ENCODE measurements at regions not wholly inside any gene's neighbourhood (a gene's known extent, or its start where the extent isn't known, plus 50 kb on each side); places are given as distances from the start of the nearest gene placed in this dataset.

GRCh38 chr13:86368924-86369323 lies 569.7 kb upstream of the SLITRK6 start:
- no peaks in the 10 kb centered on the region for H3K36me3 ChIP-seq (replicated peaks; ENCODE audit: insufficient read depth, low read length)
- H3K9ac ChIP-seq (ENCODE audit: low read length), result no peak overlapping the region
- no peaks in the 10 kb centered on the region for H3F3A ChIP-seq (ENCODE audit: insufficient read depth, low read length)
- no peak overlapping the region for H3K4me2 ChIP-seq (ENCODE audit: low read depth, low read length)
- no peak overlapping the region for H2AFZ ChIP-seq (ENCODE audit: low read length)
- H3K4me3 ChIP-seq (ENCODE audit: low read length), result no peak overlapping the region
- H3K27ac ChIP-seq (ENCODE audit: low read length), result no peak overlapping the region
- H3K9me3 ChIP-seq (replicated peaks; ENCODE audit: insufficient read depth, low read length), result no peaks in the 10 kb centered on the region
- no peaks in the 10 kb centered on the region for H3K79me2 ChIP-seq (ENCODE audit: low read length)
- DNase-seq, result no peak
- no peak for TF ChIP-seq CTCF (IDR thresholded peaks at IDR 0.05; ENCODE audit: low read length)
- TF ChIP-seq EZH2phosphoT487 (IDR thresholded peaks at IDR 0.05; ENCODE audit: low read length), result no peak
- TF ChIP-seq EZH2 (optimal IDR thresholded peaks at IDR 0.05; ENCODE audit: low read depth, low read length), result no peak
- no peaks in the 10 kb centered on the region for H4K20me1 ChIP-seq (ENCODE audit: insufficient read depth, low read length)
- no peaks in the 10 kb centered on the region for H3K9me2 ChIP-seq (replicated peaks; ENCODE audit: insufficient read depth, low read length)
- H3K4me1 ChIP-seq (ENCODE audit: low read length), result no peaks in the 10 kb centered on the region
- no peaks in the 10 kb centered on the region for H3K27me3 ChIP-seq (replicated peaks; ENCODE audit: insufficient read depth, low read length)

GRCh38 chr13:86377451-86377850 lies 578.2 kb upstream of the SLITRK6 start:
- Histone ChIP-seq H3K4me2 (ENCODE audit: low read depth, low read length) (no peak overlapping the region), H2AFZ (ENCODE audit: low read length) (no peak overlapping the region), H3K27me3 (replicated peaks; ENCODE audit: insufficient read depth, low read length) (no peaks in the 10 kb centered on the region), H3K4me1 (ENCODE audit: low read length) (no peaks in the 10 kb centered on the region), H3K9me3 (replicated peaks; ENCODE audit: insufficient read depth, low read length) (no peaks in the 10 kb centered on the region), H3K27ac (ENCODE audit: low read length) (no peak overlapping the region), H3K36me3 (replicated peaks; ENCODE audit: insufficient read depth, low read length) (no peaks in the 10 kb centered on the region), H3K4me3 (ENCODE audit: low read length) (no peak overlapping the region), H3K9me2 (replicated peaks; ENCODE audit: insufficient read depth, low read length) (no peaks in the 10 kb centered on the region), H3F3A (ENCODE audit: insufficient read depth, low read length) (no peaks in the 10 kb centered on the region), H4K20me1 (ENCODE audit: insufficient read depth, low read length) (no peaks in the 10 kb centered on the region), H3K9ac (ENCODE audit: low read length) (no peak overlapping the region), H3K79me2 (ENCODE audit: low read length) (no peaks in the 10 kb centered on the region)
- DNase-seq, result no peak
- TF ChIP-seq EZH2 (optimal IDR thresholded peaks at IDR 0.05; ENCODE audit: low read depth, low read length) (no peak), EZH2phosphoT487 (IDR thresholded peaks at IDR 0.05; ENCODE audit: low read length) (no peak), CTCF (IDR thresholded peaks at IDR 0.05; ENCODE audit: low read length) (no peak)

- Histone ChIP-seq H3K9me3 (replicated peaks; ENCODE audit: insufficient read depth, low read length) (no peaks in the 10 kb centered on the region), H3K27me3 (replicated peaks; ENCODE audit: insufficient read depth, low read length) (no peaks in the 10 kb centered on the region), H3K9ac (ENCODE audit: low read length) (no peak overlapping the region), H3K9me2 (replicated peaks; ENCODE audit: insufficient read depth, low read length) (no peaks in the 10 kb centered on the region), H3K27ac (ENCODE audit: low read length) (no peak overlapping the region), H3F3A (ENCODE audit: insufficient read depth, low read length) (no peaks in the 10 kb centered on the region), H2AFZ (ENCODE audit: low read length) (no peak overlapping the region), H3K36me3 (replicated peaks; ENCODE audit: insufficient read depth, low read length) (no peaks in the 10 kb centered on the region), H3K4me3 (ENCODE audit: low read length) (no peak overlapping the region), H3K79me2 (ENCODE audit: low read length) (no peaks in the 10 kb centered on the region), H3K4me1 (ENCODE audit: low read length) (no peaks in the 10 kb centered on the region), H3K4me2 (ENCODE audit: low read depth, low read length) (no peak overlapping the region), H4K20me1 (ENCODE audit: insufficient read depth, low read length) (no peaks in the 10 kb centered on the region)
- no peak for DNase-seq
- TF ChIP-seq CTCF (IDR thresholded peaks at IDR 0.05; ENCODE audit: low read length), result no peak
- TF ChIP-seq EZH2 (optimal IDR thresholded peaks at IDR 0.05; ENCODE audit: low read depth, low read length), result no peak
- TF ChIP-seq EZH2phosphoT487 (IDR thresholded peaks at IDR 0.05; ENCODE audit: low read length), result no peak
Measured at GRCh38 chr13:86378628-86379027, 579.4 kb upstream of the SLITRK6 start.

Measured in MM.1S (cell line).